Heart right ventricle (tissue), 16 donors: ENCODE measurements at regions not wholly inside any gene's neighbourhood (a gene's known extent, or its start where the extent isn't known, plus 50 kb on each side); places are given as distances from the start of the nearest gene placed in this dataset.

ENCODE experiments used
- ATAC-seq, 8 donors: fragments of 200-7000 bp; cut with Tn5 transposase; one replicate each; pipeline ENCODE4 v1.9.1; 2020; ENCODE audit warnings: mild to moderate bottlenecking in 8 of 8, moderate library complexity in 8 of 8, moderate number of reproducible peaks in 1 of 8
- DNase-seq, 2 donors: peaks; one replicate each; pipeline ENCODE4 v3.0.0-alpha.2; 2020
- H3K27ac ChIP-seq, 10 donors: fragments of 200-600 bp; sonication (generic) in 2 of 10; one replicate each; pipeline versions ENCODE4 v1.5.0 to v1.8.0; 2020 to 2022; ENCODE audit warnings: mild to moderate bottlenecking in 3 of 10
- H3K27me3 ChIP-seq, 7 donors: fragments of 200-600 bp; one replicate each; pipeline ENCODE4 v1.8.0; 2021 to 2022; ENCODE audit warnings: mild to moderate bottlenecking in 2 of 7
- H3K36me3 ChIP-seq, 9 donors: fragments of 200-600 bp; sonication (generic) in 1 of 9; one replicate each; pipeline versions ENCODE4 v1.5.0 to v1.8.0; 2020 to 2022; ENCODE audit warnings: mild to moderate bottlenecking in 2 of 9
- H3K4me1 ChIP-seq, 9 donors: fragments of 200-600 bp; sonication (generic) in 1 of 9; one replicate each; pipeline versions ENCODE4 v1.5.0 to v1.8.0; 2020 to 2022; ENCODE audit warnings: mild to moderate bottlenecking in 4 of 9
- H3K4me3 ChIP-seq, 10 donors: fragments of 200-600 bp; sonication (generic) in 2 of 10; one replicate each; pipeline versions ENCODE4 v1.5.0 to v1.8.0; 2020 to 2022; ENCODE audit warnings: mild to moderate bottlenecking in 7 of 10, moderate library complexity in 2 of 10
- H3K9me3 ChIP-seq, 11 donors: fragments of 200-600 bp in 10 of 11; sonication (generic) in 2 of 11; one replicate each; pipeline versions ENCODE4 v1.5.0 to v1.8.0; 2013 to 2022; ENCODE audit warnings: mild to moderate bottlenecking in 2 of 11, control low read depth in 1 of 11, moderate library complexity in 1 of 11
- CTCF ChIP-seq, 9 donors: fragments of 200-600 bp; sonication (generic) in 2 of 9; IDR thresholded peaks; one replicate each; pipeline versions ENCODE4 v1.5.0 to v1.8.0; 2021 to 2022; ENCODE audit warnings: antibody characterized with exemption in 9 of 9, mild to moderate bottlenecking in 5 of 9, moderate library complexity in 1 of 9
- WGBS, 2 donors: extraction: QIAGEN DNeasy Blood & Tissue Kit; methylation state at CpG; one replicate each; pipeline ENCODE4 v1.1.7; 2013; ENCODE audit warnings: inconsistent platforms in 1 of 2; 5-methylcytosine and 5-hydroxymethylcytosine counted together
- intact Hi-C, 10 donors: fragments of 100-400 bp; cut with DNase I; formaldehyde crosslinking; loops; one replicate each; pipeline versions ENCODE4 v1.11.1 to v1.14.2; 2022
- donor health status: Arrhythmogenic right ventricular cardiomyopathy.
- donor health status: ischemic (EF 13 %, LVEDD 7.1; RV severe dilation, severe dysfunction).
- donor health status: healthy with polysubstance abuse.
- donor health status: DM: no; HTN: yes; CAD: no.
- donor health status: DM: no; HTN: no; CAD: no.
- donor health status: ischemic (EF 25% LVEDD 6.9; RV normal size, moderate dysfunction).
- donor health status: ischemic (EF 25% LVEDD 5.7; RV mildly dilated, moderate dysfunction).
- donor health status: healthy.
- donor health status: DM: yes; HTN: yes; CAD: no.
- donor health status: Ischemic cardiomyopathy.
- donor health status: ischemic (EF 35%, LVEDD 5.7; RV mildly dilated, moderate dysfunction).
- donor health status: nonischemic (EF 11% LVEDD 7.7; RV severe dilation, severe dysfunction).
- donor health status: DM: yes; HTN: yes; CAD: no.
- donor health status: PGD.
- donor health status: ischemic (EF 29% LVEDD 5.4; RV normal size, mild dysfunction).
- donor health status: nonischemic (EF 23%, LVEDD 6.1; RV moderate dilation, normal function).

- Histone ChIP-seq H3K36me3 (no peaks in the 10 kb centered on the region), H3K9me3 (no peaks in the 10 kb centered on the region), H3K27ac (no peak overlapping the region), H3K4me1 (no peaks in the 10 kb centered on the region), H3K27me3 (peaks cover 0 to 7% (median 0%) of the 10 kb centered on the region in 7 donors), H3K4me3 (no peak overlapping the region)
- no peak for ATAC-seq
- TF ChIP-seq CTCF (IDR thresholded peaks at IDR 0.05), result no peak
- intact Hi-C loops, result no loop called here
- 48 to 55% methylated on average over 3 of the region's 3 CpGs for WGBS, 2 donors
- no peak for DNase-seq
Measured at GRCh38 chr20:6855104-6855503, 87.6 kb downstream of the BMP2 start.

- Histone ChIP-seq H3K27me3 (no peaks in the 10 kb centered on the region), H3K27ac (no peak overlapping the region), H3K4me3 (no peak overlapping the region), H3K36me3 (no peaks in the 10 kb centered on the region), H3K4me1 (no peaks in the 10 kb centered on the region), H3K9me3 (no peaks in the 10 kb centered on the region)
- TF ChIP-seq CTCF (IDR thresholded peaks at IDR 0.05), result no peak
- intact Hi-C loops, result no loop called here
- WGBS, 2 donors, result 58 to 74% methylated on average over 1 of the region's 1 CpG
- ATAC-seq (no peak), DNase-seq (no peak)
Measured at GRCh38 chr20:6855796-6856195, 88.3 kb downstream of the BMP2 start.

- no peak for ATAC-seq
- intact Hi-C loops, result no loop called here
Measured at GRCh38 chr20:6857927-6858326, 90.4 kb downstream of the BMP2 start.

GRCh38 chr20:6863355-6863754, 95.9 kb downstream of the BMP2 start:
- peaks cover 0 to 9% (median 5%) of the 10 kb centered on the region in 7 donors for H3K27me3 ChIP-seq
- WGBS, 2 donors, result 81 to 83% methylated on average over 2 of the region's 2 CpGs
- intact Hi-C loops, result no loop called here
- no peaks in the 10 kb centered on the region for H3K9me3 ChIP-seq
- H3K27ac ChIP-seq, result no peak overlapping the region
- no peak overlapping the region for H3K4me3 ChIP-seq
- no peaks in the 10 kb centered on the region for H3K36me3 ChIP-seq
- TF ChIP-seq CTCF (IDR thresholded peaks at IDR 0.05), result no peak
- ATAC-seq (no peak), DNase-seq (no peak)
- no peaks in the 10 kb centered on the region for H3K4me1 ChIP-seq

More at GRCh38 chr20:6857927-6858326, 90.4 kb downstream of the BMP2 start:
- Histone ChIP-seq H3K36me3 (no peaks in the 10 kb centered on the region), H3K9me3 (no peaks in the 10 kb centered on the region), H3K4me3 (no peak overlapping the region), H3K4me1 (no peaks in the 10 kb centered on the region), H3K27ac (no peak overlapping the region), H3K27me3 (peaks cover 0 to 7% (median 0%) of the 10 kb centered on the region in 7 donors)
- 91 to 96% methylated on average over 5 of the region's 5 CpGs for WGBS, 2 donors
- TF ChIP-seq CTCF (IDR thresholded peaks at IDR 0.05), result no peak
- DNase-seq, result no peak
